Nephron progenitor cell (in vitro differentiated cells): ENCODE measurements at regions not wholly inside any gene's neighbourhood (a gene's known extent, or its start where the extent isn't known, plus 50 kb on each side); places are given as distances from the start of the nearest gene placed in this dataset.

Source experiments
- DNase-seq: peaks from one replicate; pipeline ENCODE4 v3.0.0; 2021
- H3K27ac Mint-ChIP-seq: 2 replicates; pipeline ENCODE4 v1.8.0; 2021; ENCODE audit warnings: mild to moderate bottlenecking, moderate library complexity, mixed read lengths
- H3K27me3 Mint-ChIP-seq: 2 replicates; pipeline ENCODE4 v1.8.0; 2021; ENCODE audit warnings: mild to moderate bottlenecking, low read depth, mixed read lengths; ENCODE audit not compliant: poor library complexity
- H3K36me3 Mint-ChIP-seq: 2 replicates; pipeline ENCODE4 v1.8.0; 2021; ENCODE audit warnings: low read depth, mixed read lengths
- H3K4me1 Mint-ChIP-seq: 2 replicates; pipeline ENCODE4 v1.8.0; 2021; ENCODE audit warnings: mixed read lengths
- H3K4me3 Mint-ChIP-seq: 2 replicates; pipeline ENCODE4 v1.8.0; 2021; ENCODE audit warnings: mild to moderate bottlenecking, moderate library complexity, mixed read lengths
- H3K9me3 Mint-ChIP-seq: 2 replicates; pipeline ENCODE4 v1.8.0; 2021; ENCODE audit warnings: mild to moderate bottlenecking, moderate library complexity, mixed read lengths
- TF ChIP-seq, protein P1 (sequence below): fragments of 200-600 bp; sonication (generic); IDR thresholded peaks from 2 replicates; pipeline ENCODE4 v1.5.0; 2021; ENCODE audit warnings: antibody characterized with exemption

DNA sequence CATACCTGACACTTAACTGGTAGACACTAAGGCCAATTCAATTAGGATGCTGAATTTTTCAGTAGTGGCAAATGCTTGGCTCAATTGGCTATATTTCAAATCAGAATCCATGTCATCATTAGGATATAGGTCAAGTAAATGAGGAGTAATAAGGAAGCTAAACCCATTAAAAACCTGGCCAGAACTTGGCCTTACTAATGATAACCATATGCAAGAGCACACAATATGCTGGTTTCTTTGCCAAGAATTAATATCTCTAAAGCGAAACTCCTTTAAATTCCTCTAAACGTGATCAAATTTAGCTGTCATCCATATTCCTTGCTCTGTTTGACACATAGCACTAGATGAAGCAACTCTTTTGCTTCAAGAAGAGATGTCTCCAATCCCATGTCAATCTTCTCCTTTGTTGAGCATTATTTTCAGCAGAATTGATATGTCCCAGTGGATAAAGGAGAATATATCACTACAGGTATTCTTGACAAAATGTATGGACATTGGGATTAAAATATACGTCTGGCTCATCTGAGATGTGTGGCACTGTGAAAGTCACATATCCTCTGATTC, 206.1 kb upstream of the ANKRD50 start:
- DNase-seq = no peak
- H3K9me3 Mint-ChIP-seq = peaks cover 11% of the 10 kb centered on the region
- no peaks in the 10 kb centered on the region for H3K4me1 Mint-ChIP-seq
- H3K4me3 Mint-ChIP-seq = no peak overlapping the region
- H3K27me3 Mint-ChIP-seq = no peaks in the 10 kb centered on the region
- no peak overlapping the region for H3K27ac Mint-ChIP-seq
- TF ChIP-seq, protein P1, sequence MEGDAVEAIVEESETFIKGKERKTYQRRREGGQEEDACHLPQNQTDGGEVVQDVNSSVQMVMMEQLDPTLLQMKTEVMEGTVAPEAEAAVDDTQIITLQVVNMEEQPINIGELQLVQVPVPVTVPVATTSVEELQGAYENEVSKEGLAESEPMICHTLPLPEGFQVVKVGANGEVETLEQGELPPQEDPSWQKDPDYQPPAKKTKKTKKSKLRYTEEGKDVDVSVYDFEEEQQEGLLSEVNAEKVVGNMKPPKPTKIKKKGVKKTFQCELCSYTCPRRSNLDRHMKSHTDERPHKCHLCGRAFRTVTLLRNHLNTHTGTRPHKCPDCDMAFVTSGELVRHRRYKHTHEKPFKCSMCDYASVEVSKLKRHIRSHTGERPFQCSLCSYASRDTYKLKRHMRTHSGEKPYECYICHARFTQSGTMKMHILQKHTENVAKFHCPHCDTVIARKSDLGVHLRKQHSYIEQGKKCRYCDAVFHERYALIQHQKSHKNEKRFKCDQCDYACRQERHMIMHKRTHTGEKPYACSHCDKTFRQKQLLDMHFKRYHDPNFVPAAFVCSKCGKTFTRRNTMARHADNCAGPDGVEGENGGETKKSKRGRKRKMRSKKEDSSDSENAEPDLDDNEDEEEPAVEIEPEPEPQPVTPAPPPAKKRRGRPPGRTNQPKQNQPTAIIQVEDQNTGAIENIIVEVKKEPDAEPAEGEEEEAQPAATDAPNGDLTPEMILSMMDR = no peak
- peaks cover 5% of the 10 kb centered on the region for H3K36me3 Mint-ChIP-seq

- DNase-seq = no peak
- H3K27ac Mint-ChIP-seq = no peak overlapping the region
- H3K9me3 Mint-ChIP-seq = peaks cover 39% of the 10 kb centered on the region
- TF ChIP-seq, protein P1 = no peak
- H3K36me3 Mint-ChIP-seq = peaks cover 25% of the 10 kb centered on the region
- no peak overlapping the region for H3K4me3 Mint-ChIP-seq
- peaks cover 3% of the 10 kb centered on the region for H3K27me3 Mint-ChIP-seq
- H3K4me1 Mint-ChIP-seq = no peaks in the 10 kb centered on the region
Measured at GRCh38 chr4:124915073-124915472, 202.5 kb upstream of the ANKRD50 start.

DNA sequence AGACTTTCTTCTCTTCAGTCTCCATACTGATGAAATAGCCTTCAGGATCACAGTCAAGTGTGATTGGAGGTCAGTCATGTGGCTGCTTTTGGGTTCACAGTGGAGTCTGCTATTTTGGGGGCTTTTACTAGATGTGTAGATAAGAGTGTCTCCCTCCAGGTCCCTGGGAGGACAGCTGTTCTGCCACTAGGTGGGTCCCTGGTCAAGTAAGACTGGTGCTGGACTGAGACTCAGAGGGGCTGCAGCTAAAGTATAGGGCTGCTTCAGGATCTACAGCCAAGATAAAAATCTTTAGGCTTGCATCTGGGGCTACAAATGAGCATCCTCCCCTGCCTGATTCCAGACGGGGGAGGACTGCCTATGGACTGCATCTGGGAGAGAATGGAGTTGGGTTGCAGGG, 200.7 kb upstream of the ANKRD50 start:
- TF ChIP-seq, protein P1 = no peak
- no peaks in the 10 kb centered on the region for H3K4me1 Mint-ChIP-seq
- H3K4me3 Mint-ChIP-seq = no peak overlapping the region
- no peak overlapping the region for H3K27ac Mint-ChIP-seq
- peaks cover 3% of the 10 kb centered on the region for H3K27me3 Mint-ChIP-seq
- peaks cover 39% of the 10 kb centered on the region for H3K9me3 Mint-ChIP-seq
- H3K36me3 Mint-ChIP-seq = peaks cover 25% of the 10 kb centered on the region
- DNase-seq = no peak

DNA sequence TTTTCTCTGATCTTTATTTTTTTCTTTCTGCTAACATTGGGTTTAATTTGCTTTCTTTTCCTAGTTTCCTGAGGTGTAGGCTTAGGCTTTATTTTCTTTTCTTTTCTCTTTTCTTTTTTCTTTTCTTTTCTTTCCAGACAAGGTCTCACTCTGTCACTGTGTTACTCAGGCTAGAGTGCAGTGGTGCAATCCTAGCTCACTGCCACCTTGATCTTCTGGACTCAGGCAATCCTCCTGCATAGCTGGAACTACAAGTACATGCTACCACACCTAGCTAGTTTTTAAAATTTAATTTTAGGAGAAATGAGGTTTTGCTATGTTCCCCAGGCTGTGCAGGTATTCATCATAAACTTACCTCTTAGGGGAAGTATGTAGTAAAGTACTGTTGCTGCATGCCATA, 197.8 kb upstream of the ANKRD50 start:
- Mint-ChIP-seq H3K4me1 (peaks cover 7% of the 10 kb centered on the region), H3K4me3 (no peak overlapping the region), H3K36me3 (peaks cover 25% of the 10 kb centered on the region), H3K27me3 (peaks cover 3% of the 10 kb centered on the region), H3K27ac (no peak overlapping the region), H3K9me3 (peaks cover 39% of the 10 kb centered on the region)
- DNase-seq = no peak
- TF ChIP-seq, protein P1 = no peak

- H3K4me1 Mint-ChIP-seq = peaks cover 32% of the 10 kb centered on the region
- TF ChIP-seq, protein P1 = no peak
- no peak overlapping the region for H3K27ac Mint-ChIP-seq
- DNase-seq = no peak
- peaks cover 20% of the 10 kb centered on the region for H3K9me3 Mint-ChIP-seq
- H3K4me3 Mint-ChIP-seq = no peak overlapping the region
- peaks cover 3% of the 10 kb centered on the region for H3K27me3 Mint-ChIP-seq
- H3K36me3 Mint-ChIP-seq = peaks cover 12% of the 10 kb centered on the region
Measured at GRCh38 chr4:124907881-124908280, 195.3 kb upstream of the ANKRD50 start.

GRCh38 chr4:124905441-124905840, 192.9 kb upstream of the ANKRD50 start:
- H3K4me3 Mint-ChIP-seq = no peak overlapping the region
- no peaks in the 10 kb centered on the region for H3K27me3 Mint-ChIP-seq
- TF ChIP-seq, protein P1 = no peak
- DNase-seq = no peak
- no peak overlapping the region for H3K27ac Mint-ChIP-seq
- no peaks in the 10 kb centered on the region for H3K36me3 Mint-ChIP-seq
- peaks cover 54% of the 10 kb centered on the region for H3K4me1 Mint-ChIP-seq
- no peaks in the 10 kb centered on the region for H3K9me3 Mint-ChIP-seq
